ENCODE measurements at regions not wholly inside any gene's neighbourhood (a gene's known extent, or its start where the extent isn't known, plus 50 kb on each side); places are given as distances from the start of the nearest gene placed in this dataset.

GRCh38 chrX:137227151-137227550 is 193.4 kb upstream of the GPR101 start:
- H3K9me3 ChIP-seq, result no peaks in the 10 kb centered on the region

GRCh38 chrX:137215467-137215866 is 181.7 kb upstream of the GPR101 start:
- DNase-seq, result no peak
- no peaks in the 10 kb centered on the region for H3K4me1 ChIP-seq
- no peak overlapping the region for H3K27ac ChIP-seq
- no peaks in the 10 kb centered on the region for H3K27me3 ChIP-seq
- intact Hi-C loops (cut with DNase I), result no loop called here
- H3K9me3 ChIP-seq, result no peaks in the 10 kb centered on the region
- TF ChIP-seq CTCF (IDR thresholded peaks at IDR 0.05), result no peak
- no peak overlapping the region for H3K9ac ChIP-seq (ENCODE audit: low read depth in 2 of 2, low read length in 2 of 2)
- no peak overlapping the region for H3K4me3 ChIP-seq
- H3K36me3 ChIP-seq, result no peaks in the 10 kb centered on the region

More at GRCh38 chrX:137227151-137227550, 193.4 kb upstream of the GPR101 start:
- Histone ChIP-seq H3K27ac (no peak overlapping the region), H3K4me3 (no peak overlapping the region), H3K27me3 (no peaks in the 10 kb centered on the region), H3K36me3 (no peaks in the 10 kb centered on the region), H3K4me1 (no peaks in the 10 kb centered on the region), H3K9ac (ENCODE audit: low read depth in 2 of 2, low read length in 2 of 2) (no peak overlapping the region)
- no peak for TF ChIP-seq CTCF (IDR thresholded peaks at IDR 0.05)
- intact Hi-C loops (cut with DNase I), result no loop called here
- DNase-seq, result no peak

- intact Hi-C loops (cut with DNase I), result no loop called here
- H3K27ac ChIP-seq, result no peak overlapping the region
- no peak for DNase-seq
- no peaks in the 10 kb centered on the region for H3K4me1 ChIP-seq
- TF ChIP-seq CTCF (IDR thresholded peaks at IDR 0.05), result no peak
- no peaks in the 10 kb centered on the region for H3K9me3 ChIP-seq
- H3K9ac ChIP-seq (ENCODE audit: low read depth in 2 of 2, low read length in 2 of 2), result no peak overlapping the region
- no peaks in the 10 kb centered on the region for H3K36me3 ChIP-seq
- no peak overlapping the region for H3K4me3 ChIP-seq
- no peaks in the 10 kb centered on the region for H3K27me3 ChIP-seq
Measured at GRCh38 chrX:137212078-137212632, 178.4 kb upstream of the GPR101 start.

GRCh38 chrX:137198040-137198439 is 164.2 kb upstream of the GPR101 start:
- intact Hi-C loops (cut with DNase I), result loop anchor here (10.0 kb wide), 1 partner anchor 243 kb away; no protein-coding TSS in a partner anchor
- no peak overlapping the region for H3K27ac ChIP-seq
- TF ChIP-seq CTCF (IDR thresholded peaks at IDR 0.05), result no peak
- no peaks in the 10 kb centered on the region for H3K4me1 ChIP-seq
- no peak for DNase-seq
- H3K36me3 ChIP-seq, result no peaks in the 10 kb centered on the region
- no peak overlapping the region for H3K4me3 ChIP-seq
- no peak overlapping the region for H3K9ac ChIP-seq (ENCODE audit: low read depth in 2 of 2, low read length in 2 of 2)
- no peaks in the 10 kb centered on the region for H3K9me3 ChIP-seq
- H3K27me3 ChIP-seq, result no peaks in the 10 kb centered on the region

GRCh38 chrX:137195991-137196390 is 162.2 kb upstream of the GPR101 start:
- no peak for DNase-seq
- H3K4me3 ChIP-seq, result no peak overlapping the region
- no peaks in the 10 kb centered on the region for H3K4me1 ChIP-seq
- H3K36me3 ChIP-seq, result no peaks in the 10 kb centered on the region
- no peak overlapping the region for H3K9ac ChIP-seq (ENCODE audit: low read depth in 2 of 2, low read length in 2 of 2)
- no peak overlapping the region for H3K27ac ChIP-seq
- TF ChIP-seq CTCF (IDR thresholded peaks at IDR 0.05), result no peak
- H3K27me3 ChIP-seq, result no peaks in the 10 kb centered on the region
- no peaks in the 10 kb centered on the region for H3K9me3 ChIP-seq
- intact Hi-C loops (cut with DNase I), result loop anchor here (10.0 kb wide), 1 partner anchor 241 kb away; no protein-coding TSS in a partner anchor

Data from colonic mucosa (tissue), 4 donors.